Retina (tissue), 1 donor: ENCODE measurements at regions not wholly inside any gene's neighbourhood (a gene's known extent, or its start where the extent isn't known, plus 50 kb on each side); places are given as distances from the start of the nearest gene placed in this dataset.
A peak's percentile ranks its signal among the peaks of the same experiment; 100 is the strongest.

Experiments
- DNase-seq: peaks from one replicate; pipeline ENCODE4 v3.0.0-alpha.2; 2016

GRCh38 chr14:101048766-101049165, 145.2 kb upstream of the RTL1 start:
- no peak for DNase-seq

GRCh38 chr14:101049511-101049910, 146.0 kb upstream of the RTL1 start:
- DNase-seq = no peak

GRCh38 chr14:101049942-101050341, 146.4 kb upstream of the RTL1 start:
- no peak for DNase-seq

GRCh38 chr14:101050901-101051490, 147.5 kb upstream of the RTL1 start:
- DNase-seq = no peak

GRCh38 chr14:101054671-101055070, 151.1 kb upstream of the RTL1 start:
- no peak for DNase-seq

- no peak for DNase-seq
Measured at GRCh38 chr14:101055106-101055662, 151.7 kb upstream of the RTL1 start.

- no peak for DNase-seq
Measured at GRCh38 chr14:101055776-101056374, 152.4 kb upstream of the RTL1 start.

- DNase-seq = no peak
Measured at GRCh38 chr14:101056446-101056845, 152.9 kb upstream of the RTL1 start.

GRCh38 chr14:101057394-101057793, 153.9 kb upstream of the RTL1 start:
- no peak for DNase-seq

GRCh38 chr14:101058571-101058970, 155.0 kb upstream of the RTL1 start:
- no peak for DNase-seq

- DNase-seq = no peak
Measured at GRCh38 chr14:101060171-101060601, 156.7 kb upstream of the RTL1 start.

GRCh38 chr14:101061411-101062064, 158.0 kb upstream of the RTL1 start:
- DNase-seq = no peak

- peak; percentile 86 for DNase-seq
Measured at GRCh38 chr14:101062065-101062450, 158.5 kb upstream of the RTL1 start.

GRCh38 chr14:101062601-101063000, 159.1 kb upstream of the RTL1 start:
- no peak for DNase-seq

- DNase-seq = no peak
Measured at GRCh38 chr14:101063121-101063520, 159.6 kb upstream of the RTL1 start.

GRCh38 chr14:101064121-101064661, 160.7 kb upstream of the RTL1 start:
- no peak for DNase-seq

- DNase-seq = no peak
Measured at GRCh38 chr14:101064718-101065117, 161.2 kb upstream of the RTL1 start.

GRCh38 chr14:101065246-101065645, 161.7 kb upstream of the RTL1 start:
- DNase-seq = no peak

- no peak for DNase-seq
Measured at GRCh38 chr14:101065696-101066694, 162.5 kb upstream of the RTL1 start.

GRCh38 chr14:101066826-101067510, 163.4 kb upstream of the RTL1 start:
- DNase-seq = no peak

GRCh38 chr14:101068313-101069227, 165.0 kb upstream of the RTL1 start:
- peak; percentile 62 for DNase-seq
